ENCODE measurements at regions not wholly inside any gene's neighbourhood (a gene's known extent, or its start where the extent isn't known, plus 50 kb on each side); places are given as distances from the start of the nearest gene placed in this dataset.
"Not testable (repeated sequence)": the region's sequence is repeated elsewhere in the genome, so short reads cannot be mapped to it uniquely, and the experiment has no call there.

DNA sequence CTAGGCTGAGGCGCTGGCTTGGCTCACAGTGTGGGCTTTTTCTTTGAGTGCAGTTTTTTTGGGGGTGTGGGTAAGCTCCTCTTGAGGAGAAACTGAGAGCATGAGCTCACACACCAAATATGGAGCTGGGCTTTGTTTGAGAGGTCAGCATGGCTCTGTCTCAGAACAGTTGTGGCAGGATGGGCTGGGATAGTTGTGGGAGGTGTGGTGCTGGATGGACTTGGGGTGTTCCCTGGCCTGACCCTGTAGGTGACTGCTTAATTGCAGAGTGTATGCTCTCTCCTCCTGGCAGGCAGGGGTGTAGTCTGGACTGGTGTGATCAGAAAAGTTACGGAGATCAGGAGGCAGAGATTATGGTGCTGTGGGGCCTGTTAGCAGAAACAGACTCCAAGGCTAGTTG is 64.3 kb upstream of the PGBD5 start:
- no peak overlapping the region for H3K9ac ChIP-seq (ENCODE audit: low read depth, low read length, poor library complexity, severe bottlenecking)
- no peaks in the 10 kb centered on the region for H3F3A ChIP-seq (ENCODE audit: low read depth)
- no peaks in the 10 kb centered on the region for H3K36me3 ChIP-seq (ENCODE audit: insufficient read depth, low read length)
- H3K9me2 ChIP-seq (replicated peaks; ENCODE audit: low read depth, low read length) = no peaks in the 10 kb centered on the region
- TF ChIP-seq EZH2phosphoT487 (IDR thresholded peaks at IDR 0.05; ENCODE audit: borderline replicate concordance) = no peak
- TF ChIP-seq, protein P1, sequence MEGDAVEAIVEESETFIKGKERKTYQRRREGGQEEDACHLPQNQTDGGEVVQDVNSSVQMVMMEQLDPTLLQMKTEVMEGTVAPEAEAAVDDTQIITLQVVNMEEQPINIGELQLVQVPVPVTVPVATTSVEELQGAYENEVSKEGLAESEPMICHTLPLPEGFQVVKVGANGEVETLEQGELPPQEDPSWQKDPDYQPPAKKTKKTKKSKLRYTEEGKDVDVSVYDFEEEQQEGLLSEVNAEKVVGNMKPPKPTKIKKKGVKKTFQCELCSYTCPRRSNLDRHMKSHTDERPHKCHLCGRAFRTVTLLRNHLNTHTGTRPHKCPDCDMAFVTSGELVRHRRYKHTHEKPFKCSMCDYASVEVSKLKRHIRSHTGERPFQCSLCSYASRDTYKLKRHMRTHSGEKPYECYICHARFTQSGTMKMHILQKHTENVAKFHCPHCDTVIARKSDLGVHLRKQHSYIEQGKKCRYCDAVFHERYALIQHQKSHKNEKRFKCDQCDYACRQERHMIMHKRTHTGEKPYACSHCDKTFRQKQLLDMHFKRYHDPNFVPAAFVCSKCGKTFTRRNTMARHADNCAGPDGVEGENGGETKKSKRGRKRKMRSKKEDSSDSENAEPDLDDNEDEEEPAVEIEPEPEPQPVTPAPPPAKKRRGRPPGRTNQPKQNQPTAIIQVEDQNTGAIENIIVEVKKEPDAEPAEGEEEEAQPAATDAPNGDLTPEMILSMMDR (conservative IDR thresholded peaks at IDR 0.05; ENCODE audit: low read length) = no peak
- no peaks in the 10 kb centered on the region for H3K79me2 ChIP-seq (ENCODE audit: insufficient read depth, low read length)
- no peaks in the 10 kb centered on the region for H3K4me1 ChIP-seq (ENCODE audit: insufficient read depth, low read length, poor library complexity, severe bottlenecking)
- H2AFZ ChIP-seq (ENCODE audit: low read length) = no peak overlapping the region
- no peak overlapping the region for H3K4me2 ChIP-seq (ENCODE audit: low read depth, low read length, poor library complexity, severe bottlenecking)
- H3K27me3 ChIP-seq (ENCODE audit: insufficient read depth, low read length, poor library complexity, severe bottlenecking) = no peaks in the 10 kb centered on the region
- H3K4me3 ChIP-seq (ENCODE audit: low read length, poor library complexity, severe bottlenecking) = no peak overlapping the region
- H4K20me1 ChIP-seq (ENCODE audit: insufficient read depth, low read length, poor library complexity, severe bottlenecking) = no peaks in the 10 kb centered on the region
- no peaks in the 10 kb centered on the region for H3K9me3 ChIP-seq (ENCODE audit: insufficient read depth, low read depth, low read length)

DNA sequence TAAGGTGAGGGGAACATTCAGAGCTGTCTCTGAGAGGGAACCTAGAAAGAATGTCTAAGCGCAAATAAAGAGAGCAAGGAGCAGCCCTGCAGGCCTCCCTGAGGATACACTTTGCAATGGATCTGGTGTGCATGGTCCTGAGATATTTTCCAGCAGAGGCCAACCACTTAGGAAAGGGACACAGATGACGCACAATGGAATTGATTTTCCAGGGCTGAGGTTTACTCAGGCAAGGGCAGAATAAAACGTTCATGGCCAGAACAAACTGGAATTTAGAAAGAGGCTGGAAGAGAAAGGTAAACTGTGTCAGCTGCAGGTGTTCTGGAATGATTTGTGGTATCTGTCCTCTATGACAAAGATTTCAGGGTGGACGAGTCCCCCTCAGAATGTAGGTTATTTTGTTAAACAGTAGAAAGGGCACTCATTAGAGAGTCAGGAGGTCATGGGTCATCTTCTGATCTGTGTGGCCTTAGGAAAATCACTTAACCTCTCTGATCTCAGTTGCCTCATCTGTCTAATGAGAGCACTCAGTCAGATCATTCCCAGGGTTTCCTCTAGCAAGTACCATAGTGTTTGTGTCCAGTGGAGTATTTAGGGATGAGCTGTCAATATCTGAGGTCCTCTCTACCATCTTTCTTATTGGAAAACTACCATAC is 61.8 kb upstream of the PGBD5 start:
- TF ChIP-seq EZH2phosphoT487 (IDR thresholded peaks at IDR 0.05; ENCODE audit: borderline replicate concordance) = no peak
- TF ChIP-seq, protein P1 (conservative IDR thresholded peaks at IDR 0.05; ENCODE audit: low read length) = no peak
- Histone ChIP-seq H4K20me1 (ENCODE audit: insufficient read depth, low read length, poor library complexity, severe bottlenecking) (no peaks in the 10 kb centered on the region), H3F3A (ENCODE audit: low read depth) (no peaks in the 10 kb centered on the region), H3K4me2 (ENCODE audit: low read depth, low read length, poor library complexity, severe bottlenecking) (no peak overlapping the region), H2AFZ (ENCODE audit: low read length) (no peak overlapping the region), H3K27me3 (ENCODE audit: insufficient read depth, low read length, poor library complexity, severe bottlenecking) (no peaks in the 10 kb centered on the region), H3K36me3 (ENCODE audit: insufficient read depth, low read length) (no peaks in the 10 kb centered on the region), H3K4me1 (ENCODE audit: insufficient read depth, low read length, poor library complexity, severe bottlenecking) (no peaks in the 10 kb centered on the region), H3K4me3 (ENCODE audit: low read length, poor library complexity, severe bottlenecking) (no peak overlapping the region), H3K79me2 (ENCODE audit: insufficient read depth, low read length) (no peaks in the 10 kb centered on the region), H3K9me3 (ENCODE audit: insufficient read depth, low read depth, low read length) (no peaks in the 10 kb centered on the region), H3K9ac (ENCODE audit: low read depth, low read length, poor library complexity, severe bottlenecking) (no peak overlapping the region), H3K9me2 (replicated peaks; ENCODE audit: low read depth, low read length) (no peaks in the 10 kb centered on the region)

DNA sequence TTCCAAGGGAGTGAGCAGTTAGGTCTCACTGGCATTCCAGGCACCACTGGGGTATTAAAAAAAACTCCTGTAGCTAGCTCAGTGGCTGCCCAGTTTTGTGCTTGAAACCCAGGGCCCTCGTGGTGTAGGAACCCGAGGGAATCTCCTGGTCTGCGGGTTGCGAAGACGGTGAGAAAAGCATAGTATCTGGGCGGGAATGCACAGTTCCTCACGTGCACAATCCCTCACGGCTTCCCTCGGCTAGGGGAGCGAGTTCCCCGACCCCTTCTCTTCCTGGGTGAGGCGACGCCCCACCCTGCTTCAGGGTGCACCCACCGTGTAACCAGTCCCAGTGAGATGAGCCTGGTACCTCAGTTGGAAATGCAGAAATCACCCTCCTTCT is 50.5 kb upstream of the PGBD5 start:
- H3K4me1 ChIP-seq (ENCODE audit: insufficient read depth, low read length, poor library complexity, severe bottlenecking) = no peaks in the 10 kb centered on the region
- H2AFZ ChIP-seq (ENCODE audit: low read length) = no peak overlapping the region
- H4K20me1 ChIP-seq (ENCODE audit: insufficient read depth, low read length, poor library complexity, severe bottlenecking) = no peaks in the 10 kb centered on the region

DNA sequence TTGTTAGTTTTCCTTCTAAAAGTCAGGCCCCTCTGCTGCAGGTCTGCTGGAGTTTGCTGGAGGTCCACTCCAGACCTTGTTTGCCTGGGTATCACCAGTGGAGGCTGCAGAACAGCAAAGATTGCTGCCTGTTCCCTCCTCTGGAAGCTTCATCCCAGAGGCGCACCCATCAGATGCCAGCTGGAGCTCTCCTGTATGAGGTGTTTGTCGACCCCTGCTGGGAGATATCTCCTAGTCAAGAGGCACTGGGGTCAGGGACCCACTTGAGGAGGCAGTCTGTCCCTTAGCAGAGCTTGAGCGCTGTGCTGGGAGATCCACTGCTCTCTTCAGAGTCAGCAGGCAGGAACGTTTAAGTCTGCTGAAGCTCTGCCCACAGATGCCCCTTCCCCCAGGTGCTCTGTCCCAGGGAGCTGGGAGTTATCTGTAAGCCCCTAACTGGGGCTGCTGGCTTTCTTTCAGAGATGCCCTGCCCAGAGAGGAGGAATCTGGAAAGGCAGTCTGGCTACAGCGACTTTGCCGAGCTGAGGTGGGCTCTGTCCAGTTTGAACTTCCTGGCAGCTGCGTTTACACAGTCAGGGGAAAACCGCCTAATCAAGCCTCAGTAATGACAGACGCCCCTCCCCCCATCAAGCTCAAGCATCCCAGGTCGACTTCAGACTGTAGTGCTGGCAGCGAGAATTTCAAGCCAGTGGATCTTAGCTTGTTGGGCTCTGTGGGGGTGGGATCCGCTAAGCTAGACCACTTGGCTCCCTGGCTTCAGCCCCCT is 49.9 kb upstream of the PGBD5 start:
- not testable (repeated sequence) for H3K4me2 ChIP-seq (ENCODE audit: low read depth, low read length, poor library complexity, severe bottlenecking); H3K9me2 ChIP-seq (replicated peaks; ENCODE audit: low read depth, low read length); H3K9ac ChIP-seq (ENCODE audit: low read depth, low read length, poor library complexity, severe bottlenecking)

More for the DNA sequence above, 50.5 kb upstream of the PGBD5 start:
- Histone ChIP-seq H3K9me3 (ENCODE audit: insufficient read depth, low read depth, low read length) (no peaks in the 10 kb centered on the region), H3K9ac (ENCODE audit: low read depth, low read length, poor library complexity, severe bottlenecking) (no peak overlapping the region), H3K9me2 (replicated peaks; ENCODE audit: low read depth, low read length) (no peaks in the 10 kb centered on the region), H3K4me2 (ENCODE audit: low read depth, low read length, poor library complexity, severe bottlenecking) (no peak overlapping the region), H3K4me3 (ENCODE audit: low read length, poor library complexity, severe bottlenecking) (no peak overlapping the region), H3K27me3 (ENCODE audit: insufficient read depth, low read length, poor library complexity, severe bottlenecking) (no peaks in the 10 kb centered on the region), H3F3A (ENCODE audit: low read depth) (no peaks in the 10 kb centered on the region), H3K79me2 (ENCODE audit: insufficient read depth, low read length) (no peaks in the 10 kb centered on the region), H3K36me3 (ENCODE audit: insufficient read depth, low read length) (no peaks in the 10 kb centered on the region)
- TF ChIP-seq EZH2phosphoT487 (IDR thresholded peaks at IDR 0.05; ENCODE audit: borderline replicate concordance) = no peak
- TF ChIP-seq, protein P1 (conservative IDR thresholded peaks at IDR 0.05; ENCODE audit: low read length) = no peak

More for the DNA sequence above, 49.9 kb upstream of the PGBD5 start:
- not testable (repeated sequence) for H3K4me1 ChIP-seq (ENCODE audit: insufficient read depth, low read length, poor library complexity, severe bottlenecking); H3F3A ChIP-seq (ENCODE audit: low read depth); H3K36me3 ChIP-seq (ENCODE audit: insufficient read depth, low read length); H4K20me1 ChIP-seq (ENCODE audit: insufficient read depth, low read length, poor library complexity, severe bottlenecking); H2AFZ ChIP-seq (ENCODE audit: low read length); H3K4me3 ChIP-seq (ENCODE audit: low read length, poor library complexity, severe bottlenecking); H3K27me3 ChIP-seq (ENCODE audit: insufficient read depth, low read length, poor library complexity, severe bottlenecking); H3K79me2 ChIP-seq (ENCODE audit: insufficient read depth, low read length); H3K9me3 ChIP-seq (ENCODE audit: insufficient read depth, low read depth, low read length)

All from Loucy (cell line).